HCT116 (cell line): ENCODE measurements at regions not wholly inside any gene's neighbourhood (a gene's known extent, or its start where the extent isn't known, plus 50 kb on each side); places are given as distances from the start of the nearest gene placed in this dataset.

ENCODE experiments used
- ATF3 ChIP-seq: IDR thresholded peaks from 2 replicates; pipeline ENCODE4 v1.6.1; 2012
- CTCF ChIP-seq, 3 experiments: fragments of 200-600 bp in 1 of 3; sonication (generic) in 1 of 3; IDR thresholded peaks in 2 of 3; conservative IDR thresholded peaks in 1 of 3; 2 replicates each; pipeline ENCODE4 v1.5.1; 2012 to 2017; ENCODE audit warnings: low read depth in 2 of 3, low read length in 2 of 3, antibody characterized with exemption in 1 of 3, borderline replicate concordance in 1 of 3, control low read depth in 1 of 3, mild to moderate bottlenecking in 1 of 3, mixed read lengths in 1 of 3, mixed run types in 1 of 3, moderate library complexity in 1 of 3; ENCODE audit not compliant: insufficient read depth in 1 of 3
- EGR1 ChIP-seq: IDR thresholded peaks from 2 replicates; pipeline ENCODE4 v1.6.1; 2012; ENCODE audit warnings: low read depth
- EZH2 ChIP-seq: fragments of 200-600 bp; sonication (generic); IDR thresholded peaks from 2 replicates; pipeline ENCODE4 v1.6.1; 2017; ENCODE audit warnings: antibody characterized with exemption, mixed run types
- EZH2phosphoT487 ChIP-seq: fragments of 200-600 bp; IDR thresholded peaks from 2 replicates; pipeline ENCODE4 v1.6.1; 2018; ENCODE audit warnings: antibody characterized with exemption, borderline replicate concordance
- POLR2A ChIP-seq: IDR thresholded peaks from 2 replicates; pipeline ENCODE4 v1.7.0; 2011; ENCODE audit warnings: borderline replicate concordance; ENCODE audit not compliant: insufficient read depth, insufficient read length; ENCODE audit errors: extremely low read depth
- POLR2AphosphoS5 ChIP-seq: IDR thresholded peaks from 2 replicates; pipeline ENCODE4 v1.6.1; 2011; ENCODE audit warnings: mild to moderate bottlenecking, low read depth, low read length, moderate library complexity
- REST ChIP-seq: IDR thresholded peaks from 2 replicates; pipeline ENCODE4 v1.6.1; 2012; ENCODE audit warnings: low read depth
- SIN3A ChIP-seq: IDR thresholded peaks from 2 replicates; pipeline ENCODE4 v1.6.1; 2012; ENCODE audit warnings: low read depth
- YY1 ChIP-seq: IDR thresholded peaks from 2 replicates; pipeline ENCODE4 v1.6.1; 2011; ENCODE audit warnings: low read length, low read depth, moderate library complexity, mild to moderate bottlenecking; ENCODE audit not compliant: insufficient replicate concordance; ENCODE audit errors: extremely low read depth

DNA sequence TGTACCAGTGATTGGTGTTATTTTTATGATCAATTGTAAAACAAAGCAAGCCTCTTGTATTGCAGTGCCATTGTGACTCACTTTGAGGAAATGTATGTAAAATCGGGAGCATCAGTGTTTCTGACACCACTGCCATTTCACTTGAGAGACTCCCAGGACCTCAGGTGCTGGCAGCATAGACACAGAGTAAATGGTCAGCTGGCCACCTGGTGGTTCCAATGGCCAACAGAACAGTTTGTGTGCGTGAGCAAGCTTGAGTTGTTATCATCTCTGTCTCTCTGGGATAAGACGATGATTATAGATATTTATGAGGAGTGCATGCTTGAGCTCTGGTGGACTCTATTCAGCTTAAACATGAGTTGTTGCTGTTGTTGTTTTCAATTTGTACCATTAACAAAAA is 356.6 kb downstream of the GUCY2F start:
- TF ChIP-seq POLR2A, result no peak
- TF ChIP-seq POLR2AphosphoS5, result no peak
- no peak for TF ChIP-seq CTCF (IDR thresholded peaks at IDR 0.05 in 2 of 3, conservative IDR thresholded peaks at IDR 0.05 in 1 of 3; ENCODE audit: borderline replicate concordance in 1 of 3, insufficient read depth in 1 of 3, low read depth in 2 of 3, low read length in 2 of 3)
- TF ChIP-seq SIN3A, result no peak
- TF ChIP-seq ATF3, result no peak
- TF ChIP-seq EZH2, result no peak
- no peak for TF ChIP-seq REST
- TF ChIP-seq EZH2phosphoT487, result no peak
- TF ChIP-seq EGR1, result no peak
- no peak for TF ChIP-seq YY1
